C4-2B (cell line): ENCODE measurements at regions not wholly inside any gene's neighbourhood (a gene's known extent, or its start where the extent isn't known, plus 50 kb on each side); places are given as distances from the start of the nearest gene placed in this dataset.

ENCODE experiments used
- CTCF ChIP-seq: fragments of 450-650 bp; conservative IDR thresholded peaks from 2 replicates; pipeline ENCODE4 v1.5.1; 2017; ENCODE audit warnings: mild to moderate bottlenecking
- ZFX ChIP-seq: fragments of 450-650 bp; IDR thresholded peaks from 2 replicates; pipeline ENCODE4 v1.6.1; 2017

DNA sequence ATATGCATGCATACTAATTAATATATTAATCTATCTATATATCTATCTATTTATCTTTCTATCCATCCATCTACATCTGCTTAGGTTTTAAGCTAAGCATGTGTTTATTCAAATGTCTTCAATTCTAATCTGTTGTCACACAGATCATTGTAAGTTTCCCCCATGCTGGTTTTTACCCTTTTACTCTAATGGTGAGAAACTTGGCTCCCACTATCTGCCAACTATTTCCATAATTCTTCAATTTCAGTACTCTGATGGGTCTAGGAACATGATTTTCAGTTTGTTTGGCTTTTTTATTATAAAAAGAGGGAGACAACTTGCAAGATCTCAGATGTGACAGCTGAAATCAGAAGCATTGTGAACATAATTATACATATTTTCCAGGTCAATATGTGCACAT, 773.8 kb downstream of the PLOD2 start:
- TF ChIP-seq CTCF, result no peak
- TF ChIP-seq ZFX, result no peak
